GM21737 (cell line): ENCODE measurements at regions not wholly inside any gene's neighbourhood (a gene's known extent, or its start where the extent isn't known, plus 50 kb on each side); places are given as distances from the start of the nearest gene placed in this dataset.
"Not testable (repeated sequence)": the region's sequence is repeated elsewhere in the genome, so short reads cannot be mapped to it uniquely, and the experiment has no call there.

Experiments
- ATAC-seq: cut with Tn5 transposase; IDR thresholded peaks from one replicate; pipeline ENCODE4 v1.9.1; 2021; ENCODE audit warnings: mild to moderate bottlenecking, moderate library complexity; ENCODE audit not compliant: unreplicated experiment

- not testable (repeated sequence) for ATAC-seq
Measured at GRCh38 chr5:108532129-108532445, 150.2 kb upstream of the FBXL17 start.

GRCh38 chr5:108531367-108532128 is 149.7 kb upstream of the FBXL17 start:
- ATAC-seq, result no peak

GRCh38 chr5:108530706-108531105 is 148.8 kb upstream of the FBXL17 start:
- ATAC-seq, result no peak

GRCh38 chr5:108529381-108529780 is 147.5 kb upstream of the FBXL17 start:
- no peak for ATAC-seq

GRCh38 chr5:108528655-108529054 is 146.8 kb upstream of the FBXL17 start:
- ATAC-seq, result no peak

GRCh38 chr5:108524564-108524963 is 142.7 kb upstream of the FBXL17 start:
- ATAC-seq, result no peak

- no peak for ATAC-seq
Measured at GRCh38 chr5:108523360-108523759, 141.5 kb upstream of the FBXL17 start.

- ATAC-seq, result peak; percentile 52
Measured at GRCh38 chr5:108521841-108522506, 140.1 kb upstream of the FBXL17 start.

- ATAC-seq, result peak; percentile 88
Measured at GRCh38 chr5:108521011-108521700, 139.3 kb upstream of the FBXL17 start.

GRCh38 chr5:108516785-108517184 is 134.9 kb upstream of the FBXL17 start:
- no peak for ATAC-seq

GRCh38 chr5:108515517-108516105 is 133.7 kb upstream of the FBXL17 start:
- ATAC-seq, result no peak

GRCh38 chr5:108508979-108509378 is 127.1 kb upstream of the FBXL17 start:
- ATAC-seq, result no peak

- ATAC-seq, result no peak
Measured at GRCh38 chr5:108507631-108508030, 125.7 kb upstream of the FBXL17 start.

GRCh38 chr5:108505608-108506007 is 123.7 kb upstream of the FBXL17 start:
- no peak for ATAC-seq

GRCh38 chr5:108504974-108505373 is 123.1 kb upstream of the FBXL17 start:
- ATAC-seq, result no peak

GRCh38 chr5:108503986-108504385 is 122.1 kb upstream of the FBXL17 start:
- ATAC-seq, result no peak

GRCh38 chr5:108495615-108496014 is 113.7 kb upstream of the FBXL17 start:
- not testable (repeated sequence) for ATAC-seq

- no peak for ATAC-seq
Measured at GRCh38 chr5:108487951-108488350, 106.1 kb upstream of the FBXL17 start.

GRCh38 chr5:108484035-108484434 is 102.1 kb upstream of the FBXL17 start:
- ATAC-seq, result no peak

- no peak for ATAC-seq
Measured at GRCh38 chr5:108481355-108481931, 99.5 kb upstream of the FBXL17 start.

- no peak for ATAC-seq
Measured at GRCh38 chr5:108472237-108472636, 90.3 kb upstream of the FBXL17 start.
